MM.1S (cell line): ENCODE measurements at regions not wholly inside any gene's neighbourhood (a gene's known extent, or its start where the extent isn't known, plus 50 kb on each side); places are given as distances from the start of the nearest gene placed in this dataset.

Experiments used
- DNase-seq: peaks from one replicate; pipeline ENCODE4 v3.0.0-alpha.2; 2015
- H2AFZ ChIP-seq: fragments of 300-600 bp; sonication (generic); 2 replicates; pipeline ENCODE4 v1.6.0; 2016; ENCODE audit warnings: antibody characterized with exemption, low read length
- H3F3A ChIP-seq: fragments of 300-600 bp; sonication (generic); 2 replicates; pipeline ENCODE4 v1.6.1; 2016; ENCODE audit warnings: mild to moderate bottlenecking, antibody characterized with exemption, low read length, moderate library complexity, mixed read lengths; ENCODE audit not compliant: insufficient read depth
- H3K27ac ChIP-seq: fragments of 300-600 bp; sonication (generic); 2 replicates; pipeline ENCODE4 v1.5.1; 2016; ENCODE audit warnings: mild to moderate bottlenecking, low read length
- H3K27me3 ChIP-seq: fragments of 300-600 bp; sonication (generic); replicated peaks from 2 replicates; pipeline ENCODE4 v1.6.0; 2016; ENCODE audit warnings: low read length; ENCODE audit not compliant: insufficient read depth
- H3K36me3 ChIP-seq: fragments of 300-600 bp; sonication (generic); replicated peaks from 2 replicates; pipeline ENCODE4 v1.6.1; 2016; ENCODE audit warnings: mild to moderate bottlenecking, low read length, mixed read lengths; ENCODE audit not compliant: insufficient read depth
- H3K4me1 ChIP-seq: fragments of 300-600 bp; sonication (generic); 2 replicates; pipeline ENCODE4 v1.6.1; 2016; ENCODE audit warnings: low read length, mixed read lengths
- H3K4me2 ChIP-seq: fragments of 300-600 bp; sonication (generic); 2 replicates; pipeline ENCODE4 v1.6.0; 2016; ENCODE audit warnings: low read depth, low read length
- H3K4me3 ChIP-seq: fragments of 300-600 bp; sonication (generic); 2 replicates; pipeline ENCODE4 v1.5.1; 2016; ENCODE audit warnings: low read length, mixed read lengths
- H3K79me2 ChIP-seq: fragments of 300-600 bp; sonication (generic); 2 replicates; pipeline ENCODE4 v1.6.1; 2016; ENCODE audit warnings: mixed run types, low read length, mixed read lengths
- H3K9ac ChIP-seq: fragments of 300-600 bp; sonication (generic); 2 replicates; pipeline ENCODE4 v1.6.1; 2016; ENCODE audit warnings: low read length, mixed read lengths
- H3K9me2 ChIP-seq: fragments of 300-600 bp; sonication (generic); replicated peaks from 2 replicates; pipeline ENCODE4 v1.6.1; 2016; ENCODE audit warnings: mild to moderate bottlenecking, low read length, mixed read lengths; ENCODE audit not compliant: insufficient read depth
- H3K9me3 ChIP-seq: fragments of 300-600 bp; sonication (generic); replicated peaks from 2 replicates; pipeline ENCODE4 v1.6.1; 2016; ENCODE audit warnings: mild to moderate bottlenecking, low read length, mixed read lengths; ENCODE audit not compliant: insufficient read depth
- H4K20me1 ChIP-seq: fragments of 300-600 bp; sonication (generic); 2 replicates; pipeline ENCODE4 v1.6.1; 2016; ENCODE audit warnings: mild to moderate bottlenecking, low read length, moderate library complexity, mixed read lengths; ENCODE audit not compliant: insufficient read depth
- EZH2 ChIP-seq: fragments of 300-600 bp; sonication (generic); optimal IDR thresholded peaks from 2 replicates; pipeline ENCODE3; 2017; ENCODE audit warnings: low read depth, mild to moderate bottlenecking, antibody characterized with exemption, low read length, mixed read lengths
- EZH2phosphoT487 ChIP-seq: fragments of 300-600 bp; sonication (generic); IDR thresholded peaks from 2 replicates; pipeline ENCODE4 v1.6.1; 2018; ENCODE audit warnings: antibody characterized with exemption, low read length
- TF ChIP-seq, protein P1 (sequence below): fragments of 300-600 bp; sonication (generic); IDR thresholded peaks from 2 replicates; pipeline ENCODE4 v1.5.1; 2016; ENCODE audit warnings: antibody characterized with exemption, low read length, mixed read lengths

DNA sequence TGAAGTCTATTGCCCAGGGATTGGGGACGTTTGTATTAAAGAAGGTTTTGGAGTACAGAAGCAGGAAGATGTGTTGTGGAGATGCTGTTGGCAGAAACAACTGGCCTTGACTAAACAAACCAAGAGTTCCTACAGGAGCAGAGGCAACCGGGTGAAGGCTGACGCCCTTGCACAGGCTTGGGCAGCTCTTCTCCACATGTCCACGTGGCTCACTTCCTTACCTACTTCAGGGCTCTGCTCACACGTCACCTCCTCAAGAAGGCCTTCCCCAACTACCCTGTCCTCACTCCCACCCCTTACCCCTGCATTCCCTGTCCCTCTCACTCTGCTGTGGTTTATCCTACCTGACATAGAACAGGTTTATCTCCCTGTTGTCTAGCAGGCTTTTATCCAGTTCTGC is 59.9 kb upstream of the JAZF1 start:
- H3K9me3 ChIP-seq: no peaks in the 10 kb centered on the region
- H3K4me1 ChIP-seq: no peaks in the 10 kb centered on the region
- no peaks in the 10 kb centered on the region for H3K27me3 ChIP-seq
- no peak for DNase-seq
- no peaks in the 10 kb centered on the region for H3K36me3 ChIP-seq
- H3K27ac ChIP-seq: no peak overlapping the region
- no peak overlapping the region for H3K9ac ChIP-seq
- no peak for TF ChIP-seq EZH2phosphoT487
- TF ChIP-seq, protein P1, sequence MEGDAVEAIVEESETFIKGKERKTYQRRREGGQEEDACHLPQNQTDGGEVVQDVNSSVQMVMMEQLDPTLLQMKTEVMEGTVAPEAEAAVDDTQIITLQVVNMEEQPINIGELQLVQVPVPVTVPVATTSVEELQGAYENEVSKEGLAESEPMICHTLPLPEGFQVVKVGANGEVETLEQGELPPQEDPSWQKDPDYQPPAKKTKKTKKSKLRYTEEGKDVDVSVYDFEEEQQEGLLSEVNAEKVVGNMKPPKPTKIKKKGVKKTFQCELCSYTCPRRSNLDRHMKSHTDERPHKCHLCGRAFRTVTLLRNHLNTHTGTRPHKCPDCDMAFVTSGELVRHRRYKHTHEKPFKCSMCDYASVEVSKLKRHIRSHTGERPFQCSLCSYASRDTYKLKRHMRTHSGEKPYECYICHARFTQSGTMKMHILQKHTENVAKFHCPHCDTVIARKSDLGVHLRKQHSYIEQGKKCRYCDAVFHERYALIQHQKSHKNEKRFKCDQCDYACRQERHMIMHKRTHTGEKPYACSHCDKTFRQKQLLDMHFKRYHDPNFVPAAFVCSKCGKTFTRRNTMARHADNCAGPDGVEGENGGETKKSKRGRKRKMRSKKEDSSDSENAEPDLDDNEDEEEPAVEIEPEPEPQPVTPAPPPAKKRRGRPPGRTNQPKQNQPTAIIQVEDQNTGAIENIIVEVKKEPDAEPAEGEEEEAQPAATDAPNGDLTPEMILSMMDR: no peak
- TF ChIP-seq EZH2: no peak
- no peak overlapping the region for H3K4me2 ChIP-seq
- H3K4me3 ChIP-seq: no peak overlapping the region
- no peaks in the 10 kb centered on the region for H3K79me2 ChIP-seq
- no peaks in the 10 kb centered on the region for H3F3A ChIP-seq
- H3K9me2 ChIP-seq: no peaks in the 10 kb centered on the region
- no peaks in the 10 kb centered on the region for H4K20me1 ChIP-seq
- no peak overlapping the region for H2AFZ ChIP-seq

DNA sequence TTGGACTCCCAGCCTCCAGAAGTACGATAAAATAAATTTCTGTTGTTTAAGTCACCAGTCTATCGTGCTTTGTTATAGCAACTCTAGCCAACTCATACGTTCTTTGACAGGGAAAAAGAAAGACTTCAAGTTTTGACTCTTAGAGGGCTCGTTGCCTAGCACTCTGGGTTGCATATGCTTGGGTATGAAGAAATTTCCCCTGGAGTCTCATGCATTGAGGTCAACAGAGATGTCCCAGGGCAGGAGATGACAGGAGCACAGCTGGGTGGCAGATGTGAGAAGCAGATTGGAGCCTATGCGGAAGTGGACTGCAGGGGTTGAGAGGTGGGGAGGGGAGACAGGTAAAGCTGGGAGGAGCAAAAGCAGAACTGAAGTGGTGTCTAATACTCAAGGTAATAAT is 63.3 kb upstream of the JAZF1 start:
- TF ChIP-seq EZH2phosphoT487 (no peak), EZH2 (no peak)
- TF ChIP-seq, protein P1: no peak
- Histone ChIP-seq H3K4me1 (no peaks in the 10 kb centered on the region), H3K4me3 (no peak overlapping the region), H3K79me2 (no peaks in the 10 kb centered on the region), H3K9me2 (no peaks in the 10 kb centered on the region), H3F3A (no peaks in the 10 kb centered on the region), H4K20me1 (no peaks in the 10 kb centered on the region), H3K9me3 (no peaks in the 10 kb centered on the region), H3K4me2 (no peak overlapping the region), H3K36me3 (no peaks in the 10 kb centered on the region), H2AFZ (no peak overlapping the region), H3K9ac (no peak overlapping the region), H3K27ac (no peak overlapping the region), H3K27me3 (no peaks in the 10 kb centered on the region)
- no peak for DNase-seq

- no peaks in the 10 kb centered on the region for H3K9me2 ChIP-seq
- no peaks in the 10 kb centered on the region for H4K20me1 ChIP-seq
- H3K4me1 ChIP-seq: no peaks in the 10 kb centered on the region
- no peaks in the 10 kb centered on the region for H3K36me3 ChIP-seq
- H3K9ac ChIP-seq: no peak overlapping the region
- no peak for DNase-seq
- TF ChIP-seq EZH2 (no peak), EZH2phosphoT487 (no peak)
- TF ChIP-seq, protein P1: no peak
- no peaks in the 10 kb centered on the region for H3K27me3 ChIP-seq
- no peak overlapping the region for H2AFZ ChIP-seq
- no peaks in the 10 kb centered on the region for H3K9me3 ChIP-seq
- no peaks in the 10 kb centered on the region for H3K79me2 ChIP-seq
- no peak overlapping the region for H3K4me2 ChIP-seq
- H3F3A ChIP-seq: no peaks in the 10 kb centered on the region
- no peak overlapping the region for H3K4me3 ChIP-seq
- no peak overlapping the region for H3K27ac ChIP-seq
Observed at GRCh38 chr7:28245123-28245878, 64.7 kb upstream of the JAZF1 start.
